ENCODE measurements at regions not wholly inside any gene's neighbourhood (a gene's known extent, or its start where the extent isn't known, plus 50 kb on each side); places are given as distances from the start of the nearest gene placed in this dataset.

- Mint-ChIP-seq H3K9me3 (peaks cover 3% of the 10 kb centered on the region), H3K27me3 (ENCODE audit: low read depth) (peaks cover 22% of the 10 kb centered on the region), H3K27ac (no peak overlapping the region), H3K4me1 (no peaks in the 10 kb centered on the region), H3K36me3 (no peaks in the 10 kb centered on the region), H3K4me3 (no peak overlapping the region)
- TF ChIP-seq, protein P1, sequence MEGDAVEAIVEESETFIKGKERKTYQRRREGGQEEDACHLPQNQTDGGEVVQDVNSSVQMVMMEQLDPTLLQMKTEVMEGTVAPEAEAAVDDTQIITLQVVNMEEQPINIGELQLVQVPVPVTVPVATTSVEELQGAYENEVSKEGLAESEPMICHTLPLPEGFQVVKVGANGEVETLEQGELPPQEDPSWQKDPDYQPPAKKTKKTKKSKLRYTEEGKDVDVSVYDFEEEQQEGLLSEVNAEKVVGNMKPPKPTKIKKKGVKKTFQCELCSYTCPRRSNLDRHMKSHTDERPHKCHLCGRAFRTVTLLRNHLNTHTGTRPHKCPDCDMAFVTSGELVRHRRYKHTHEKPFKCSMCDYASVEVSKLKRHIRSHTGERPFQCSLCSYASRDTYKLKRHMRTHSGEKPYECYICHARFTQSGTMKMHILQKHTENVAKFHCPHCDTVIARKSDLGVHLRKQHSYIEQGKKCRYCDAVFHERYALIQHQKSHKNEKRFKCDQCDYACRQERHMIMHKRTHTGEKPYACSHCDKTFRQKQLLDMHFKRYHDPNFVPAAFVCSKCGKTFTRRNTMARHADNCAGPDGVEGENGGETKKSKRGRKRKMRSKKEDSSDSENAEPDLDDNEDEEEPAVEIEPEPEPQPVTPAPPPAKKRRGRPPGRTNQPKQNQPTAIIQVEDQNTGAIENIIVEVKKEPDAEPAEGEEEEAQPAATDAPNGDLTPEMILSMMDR (IDR thresholded peaks at IDR 0.05; ENCODE audit: unreplicated experiment), result no peak
- no peak for DNase-seq (ENCODE audit: low spot score in 2 of 2, unreplicated experiment in 2 of 2)
These were observed 107.3 kb upstream of the SYT6 start for GRCh38 chr1:114260805-114261484.

GRCh38 chr1:114259511-114260160, 106.0 kb upstream of the SYT6 start:
- no peaks in the 10 kb centered on the region for H3K4me1 Mint-ChIP-seq

GRCh38 chr1:114258633-114259032, 105.0 kb upstream of the SYT6 start:
- Mint-ChIP-seq H3K36me3 (no peaks in the 10 kb centered on the region), H3K4me1 (no peaks in the 10 kb centered on the region), H3K27ac (no peak overlapping the region), H3K27me3 (ENCODE audit: low read depth) (peaks cover 13% of the 10 kb centered on the region), H3K4me3 (no peak overlapping the region), H3K9me3 (peaks cover 7% of the 10 kb centered on the region)
- DNase-seq (ENCODE audit: low spot score in 2 of 2, unreplicated experiment in 2 of 2), result no peak
- TF ChIP-seq, protein P1 (IDR thresholded peaks at IDR 0.05; ENCODE audit: unreplicated experiment), result no peak

More at GRCh38 chr1:114259511-114260160, 106.0 kb upstream of the SYT6 start:
- H3K9me3 Mint-ChIP-seq, result peaks cover 3% of the 10 kb centered on the region
- no peak overlapping the region for H3K4me3 Mint-ChIP-seq
- no peak for DNase-seq (ENCODE audit: low spot score in 2 of 2, unreplicated experiment in 2 of 2)
- H3K27me3 Mint-ChIP-seq (ENCODE audit: low read depth), result peaks cover 13% of the 10 kb centered on the region
- H3K36me3 Mint-ChIP-seq, result no peaks in the 10 kb centered on the region
- no peak overlapping the region for H3K27ac Mint-ChIP-seq
- TF ChIP-seq, protein P1 (IDR thresholded peaks at IDR 0.05; ENCODE audit: unreplicated experiment), result no peak

- H3K4me3 Mint-ChIP-seq, result no peak overlapping the region
- TF ChIP-seq, protein P1 (IDR thresholded peaks at IDR 0.05; ENCODE audit: unreplicated experiment), result no peak
- H3K4me1 Mint-ChIP-seq, result no peaks in the 10 kb centered on the region
- peaks cover 12% of the 10 kb centered on the region for H3K9me3 Mint-ChIP-seq
- H3K36me3 Mint-ChIP-seq, result no peaks in the 10 kb centered on the region
- H3K27ac Mint-ChIP-seq, result no peak overlapping the region
- DNase-seq (ENCODE audit: low spot score in 2 of 2, unreplicated experiment in 2 of 2), result no peak
- peaks cover 13% of the 10 kb centered on the region for H3K27me3 Mint-ChIP-seq (ENCODE audit: low read depth)
These were observed 104.4 kb upstream of the SYT6 start for GRCh38 chr1:114258074-114258473.

GRCh38 chr1:114257554-114257953, 103.9 kb upstream of the SYT6 start:
- no peak overlapping the region for H3K4me3 Mint-ChIP-seq
- peaks cover 12% of the 10 kb centered on the region for H3K9me3 Mint-ChIP-seq
- no peaks in the 10 kb centered on the region for H3K36me3 Mint-ChIP-seq
- no peak overlapping the region for H3K27ac Mint-ChIP-seq
- H3K27me3 Mint-ChIP-seq (ENCODE audit: low read depth), result peaks cover 13% of the 10 kb centered on the region
- TF ChIP-seq, protein P1 (IDR thresholded peaks at IDR 0.05; ENCODE audit: unreplicated experiment), result no peak
- no peak for DNase-seq (ENCODE audit: low spot score in 2 of 2, unreplicated experiment in 2 of 2)
- no peaks in the 10 kb centered on the region for H3K4me1 Mint-ChIP-seq
